HG03457 (cell line): ENCODE measurements at regions not wholly inside any gene's neighbourhood (a gene's known extent, or its start where the extent isn't known, plus 50 kb on each side); places are given as distances from the start of the nearest gene placed in this dataset.
"Not testable (repeated sequence)": the region's sequence is repeated elsewhere in the genome, so short reads cannot be mapped to it uniquely, and the experiment has no call there.

Experiments
- ATAC-seq: cut with Tn5 transposase; IDR thresholded peaks from one replicate; pipeline ENCODE4 v1.9.1; 2021; ENCODE audit warnings: moderate number of reproducible peaks; ENCODE audit not compliant: unreplicated experiment

DNA sequence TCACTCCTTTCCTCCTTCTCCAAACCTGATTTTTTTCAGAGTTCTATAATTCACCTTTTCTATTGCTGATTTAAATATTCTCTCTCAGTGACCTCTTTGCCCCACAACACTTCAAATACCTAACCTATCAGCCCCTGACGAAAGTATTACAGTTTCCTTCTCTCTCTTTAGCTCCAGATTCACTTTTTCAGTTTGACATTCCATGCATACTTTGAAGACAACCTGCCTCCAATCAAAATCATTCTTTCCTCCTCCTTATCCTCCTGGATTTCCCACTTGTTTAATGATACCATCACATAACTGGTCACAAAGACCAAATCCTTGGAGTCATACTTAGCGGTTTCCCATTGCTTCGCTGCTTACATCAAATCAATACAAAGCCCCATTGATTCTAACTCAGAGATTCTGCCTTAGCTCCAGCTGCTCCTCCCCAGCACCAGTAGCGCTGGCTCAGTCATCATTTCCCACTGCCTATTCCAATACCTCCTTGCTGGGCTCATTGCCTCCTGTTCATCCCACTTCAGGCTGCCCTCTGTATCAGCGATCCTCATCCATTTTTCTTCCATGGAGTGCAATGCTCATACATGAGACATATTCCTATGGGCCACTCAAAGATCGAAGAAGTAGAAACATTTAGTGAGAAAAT is 240.1 kb downstream of the ZNF92 start:
- ATAC-seq = not testable (repeated sequence)

GRCh38 chr7:65616111-65616510 is 242.5 kb downstream of the ZNF92 start:
- ATAC-seq = not testable (repeated sequence)

DNA sequence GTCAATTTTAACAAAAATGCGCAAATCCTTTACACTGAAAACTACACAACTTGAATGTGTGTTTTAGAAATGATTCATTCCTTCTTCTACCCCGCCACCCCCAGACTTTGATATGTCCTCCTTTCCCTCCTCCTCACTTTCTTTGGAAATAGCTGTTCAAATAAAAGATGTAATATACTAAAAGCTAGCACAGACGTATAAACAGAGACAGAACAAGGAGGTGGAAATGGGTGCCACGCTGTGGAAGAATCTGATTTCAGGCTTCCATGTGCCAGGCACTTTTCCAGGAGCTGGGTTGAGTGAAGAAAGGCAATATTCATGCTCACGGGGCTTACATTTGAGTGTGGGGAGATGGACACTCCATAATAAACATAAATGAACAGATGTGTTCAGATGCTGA is 246.6 kb downstream of the ZNF92 start:
- not testable (repeated sequence) for ATAC-seq

GRCh38 chr7:65621580-65622201 is 248.0 kb downstream of the ZNF92 start:
- not testable (repeated sequence) for ATAC-seq

GRCh38 chr7:65631236-65631635 is 241.6 kb upstream of the VKORC1L1 start:
- ATAC-seq = not testable (repeated sequence)

DNA sequence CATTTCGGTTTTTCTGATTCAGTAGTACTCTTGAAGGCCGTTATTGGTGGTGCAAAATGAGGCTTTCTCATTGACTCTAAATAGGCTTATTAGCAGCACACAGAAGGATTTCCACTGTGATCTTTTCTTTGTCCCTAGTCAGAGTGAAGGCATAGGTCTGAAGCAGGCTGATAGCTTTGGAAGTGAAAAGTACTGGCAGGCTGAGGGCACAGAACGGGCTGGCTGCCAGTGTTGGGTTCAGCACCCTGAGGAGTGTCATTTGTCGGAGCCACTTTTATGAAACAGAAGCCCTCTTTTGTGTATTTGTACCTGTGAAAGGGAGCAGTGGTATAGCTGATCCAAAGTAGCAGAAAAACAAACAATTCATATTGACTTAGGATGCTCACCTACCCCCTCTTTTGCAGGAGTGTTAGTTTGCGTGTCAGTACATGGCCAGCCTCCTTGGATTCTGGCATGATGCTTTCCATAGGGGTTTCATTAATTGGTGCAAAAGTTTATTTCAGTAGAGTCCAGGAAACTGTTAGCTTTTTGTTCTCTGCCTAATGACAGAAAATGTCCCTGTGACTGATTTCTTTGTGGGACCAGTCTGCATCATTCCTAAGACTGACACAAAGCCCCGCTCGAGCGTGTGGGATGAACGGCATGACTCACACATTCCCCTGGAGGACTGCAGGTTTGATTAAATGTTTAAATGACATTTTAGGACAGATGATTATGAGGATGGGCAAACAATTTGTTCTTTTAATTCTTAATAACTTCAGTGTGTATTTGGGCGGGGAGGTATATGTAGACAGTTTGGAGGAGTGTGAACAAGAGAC is 239.1 kb upstream of the VKORC1L1 start:
- not testable (repeated sequence) for ATAC-seq

DNA sequence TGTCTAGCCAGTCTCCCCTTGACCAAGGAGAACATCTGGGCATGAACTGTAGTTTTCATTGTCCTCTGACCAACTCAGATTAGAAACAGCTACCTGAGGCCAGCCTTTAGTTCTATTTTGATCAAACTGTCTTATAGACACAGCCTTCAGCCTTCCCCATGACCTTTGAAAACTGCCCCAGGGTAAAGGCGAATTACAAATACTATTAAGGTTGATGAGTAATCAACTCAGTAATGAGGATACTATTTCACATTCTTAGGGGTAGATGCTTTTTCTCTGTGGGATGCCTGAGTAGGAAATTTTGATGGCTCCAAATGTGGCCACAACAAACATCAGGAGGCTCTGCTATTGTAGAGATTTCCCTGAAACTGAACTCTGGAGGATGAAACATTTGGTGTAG is 234.0 kb upstream of the VKORC1L1 start:
- not testable (repeated sequence) for ATAC-seq

DNA sequence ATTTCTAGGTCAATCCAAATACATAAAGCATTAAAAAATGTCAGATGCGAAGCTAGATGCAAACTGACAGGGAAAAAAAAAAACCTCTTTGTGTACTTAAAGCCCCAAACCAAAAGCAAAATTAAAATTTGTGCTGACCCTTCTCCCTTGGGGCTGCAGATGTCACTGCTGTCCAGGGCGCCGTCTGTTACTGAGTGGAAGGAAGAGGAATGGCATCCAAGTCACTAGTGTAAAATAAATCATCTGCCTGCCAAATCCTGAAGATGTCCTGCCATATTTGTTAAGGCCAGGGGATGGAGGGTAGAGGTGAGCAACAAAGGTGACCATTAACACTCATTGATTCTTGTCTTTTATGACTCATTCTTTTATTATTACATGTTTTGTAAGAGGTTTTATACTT is 233.2 kb upstream of the VKORC1L1 start:
- not testable (repeated sequence) for ATAC-seq

DNA sequence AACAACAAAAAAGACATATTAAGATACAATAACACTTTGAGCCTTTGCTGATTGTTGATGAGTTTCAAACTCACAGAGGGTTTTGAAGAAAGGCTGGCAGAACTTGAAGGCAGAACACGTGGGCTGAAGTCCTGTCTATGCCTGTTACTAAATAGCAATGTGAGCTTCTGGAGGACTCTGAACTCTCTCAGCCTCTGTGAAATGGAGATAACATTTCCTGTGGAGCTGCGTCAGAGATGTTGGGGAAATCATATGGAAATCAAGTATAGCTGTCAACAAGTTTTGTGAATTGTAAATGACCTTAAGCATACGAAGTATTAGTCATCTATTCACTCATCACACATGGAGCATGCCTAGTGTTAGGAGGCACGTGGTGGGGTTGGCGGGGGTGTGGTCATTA is 229.4 kb upstream of the VKORC1L1 start:
- not testable (repeated sequence) for ATAC-seq

DNA sequence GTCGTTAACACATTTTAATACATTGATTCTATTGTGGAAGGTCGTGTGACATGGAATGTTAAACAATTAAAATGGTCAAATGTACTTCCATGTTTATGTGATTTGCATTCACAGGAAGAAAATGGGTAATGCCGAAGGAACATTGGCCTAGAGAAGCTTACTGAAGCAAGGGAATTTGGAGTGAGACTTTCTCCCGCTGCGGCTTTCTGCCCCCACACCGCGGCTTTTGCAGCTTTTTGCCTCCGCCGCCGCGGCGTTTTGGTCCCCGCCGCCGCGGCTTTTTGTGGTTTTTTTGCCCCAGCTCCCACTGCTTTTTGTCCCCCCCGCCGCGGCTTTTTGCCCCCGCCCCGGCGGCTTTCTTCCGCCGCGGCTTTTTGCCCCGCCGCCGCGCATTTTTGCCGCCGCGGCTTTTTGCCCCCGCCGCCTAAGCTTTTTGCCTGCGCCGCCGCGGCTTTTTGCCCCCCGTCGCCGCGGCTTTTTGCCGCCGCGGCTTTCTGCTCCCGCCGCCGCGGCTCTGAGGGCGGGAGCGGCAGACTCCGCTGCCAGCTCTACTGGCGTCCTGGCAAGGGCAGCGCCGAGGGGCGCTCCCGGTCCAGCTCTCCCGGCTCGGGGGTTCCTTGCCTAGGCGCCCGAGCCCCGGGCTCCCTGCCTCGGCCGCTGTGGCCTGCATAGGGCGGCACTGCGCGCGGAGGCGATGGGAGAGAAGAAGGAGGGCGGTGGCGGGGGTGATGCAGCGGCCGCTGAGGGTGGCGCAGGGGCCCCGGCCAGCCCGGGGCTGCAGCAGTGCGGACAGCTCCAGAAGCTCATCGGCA is 225.5 kb upstream of the VKORC1L1 start:
- ATAC-seq = not testable (repeated sequence)

DNA sequence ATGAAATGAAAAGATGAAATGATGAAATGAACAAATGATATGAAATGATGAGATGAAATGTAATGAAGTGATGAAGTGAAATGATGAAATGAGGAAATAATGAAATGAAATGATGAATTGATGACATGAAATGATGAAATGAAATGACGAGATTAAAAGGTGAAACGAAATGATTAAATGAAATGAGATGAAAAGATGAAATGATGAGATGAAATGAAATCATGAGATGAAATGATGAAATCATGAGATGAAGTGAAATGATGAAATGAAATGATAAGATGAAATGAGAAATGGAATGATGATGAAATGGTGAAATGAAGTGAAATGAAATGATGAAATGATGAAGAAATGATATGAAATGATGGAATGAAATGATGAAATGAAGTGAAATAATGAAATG is 221.7 kb upstream of the VKORC1L1 start:
- ATAC-seq = not testable (repeated sequence)

DNA sequence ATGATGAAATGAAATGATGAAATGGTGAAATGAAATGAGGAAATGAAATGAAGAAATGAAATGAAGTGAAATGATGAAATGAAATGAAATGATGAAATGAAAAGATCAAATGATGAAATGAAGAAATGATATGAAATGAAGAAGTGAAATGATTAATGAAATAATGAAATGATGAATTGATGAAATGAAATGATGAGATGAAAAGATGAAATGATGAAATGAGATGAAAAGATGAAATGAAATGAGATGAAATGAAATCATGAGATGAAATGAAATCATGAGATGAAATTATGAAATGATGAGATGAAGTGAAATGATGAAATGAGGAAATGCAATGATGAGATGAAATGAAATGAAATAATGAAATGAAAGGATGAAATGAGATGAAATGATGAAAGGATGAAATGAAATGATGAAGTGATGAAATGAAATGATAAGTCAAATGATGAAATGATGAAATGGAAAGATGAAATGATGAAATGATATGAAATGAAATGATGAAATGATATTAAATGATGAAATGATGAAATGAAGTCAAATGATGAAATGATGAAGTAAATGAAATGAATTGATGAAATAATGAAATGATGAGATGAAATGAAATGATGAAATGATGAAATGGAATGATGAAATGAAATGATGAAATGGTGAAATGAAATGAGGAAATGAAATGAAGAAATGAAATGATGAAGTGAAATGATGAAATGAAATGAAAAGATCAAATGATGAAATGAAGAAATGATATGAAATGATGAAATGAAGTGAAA is 220.9 kb upstream of the VKORC1L1 start:
- ATAC-seq = not testable (repeated sequence)

DNA sequence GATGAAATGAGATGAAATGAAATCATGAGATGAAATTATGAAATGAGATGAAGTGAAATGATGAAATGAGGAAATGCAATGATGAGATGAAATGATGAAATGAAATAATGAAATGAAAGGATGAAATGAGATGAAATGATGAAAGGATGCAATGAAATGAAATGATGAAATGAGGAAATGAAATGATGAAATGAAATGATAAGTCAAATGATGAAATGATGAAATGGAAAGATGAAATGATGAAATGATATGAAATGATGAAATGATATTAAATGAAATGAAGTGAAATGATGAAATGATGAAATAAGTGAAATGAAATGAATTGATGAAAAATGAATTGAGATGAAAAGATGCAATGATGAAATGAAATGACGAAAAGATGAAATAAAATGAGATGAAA is 220.2 kb upstream of the VKORC1L1 start:
- not testable (repeated sequence) for ATAC-seq

DNA sequence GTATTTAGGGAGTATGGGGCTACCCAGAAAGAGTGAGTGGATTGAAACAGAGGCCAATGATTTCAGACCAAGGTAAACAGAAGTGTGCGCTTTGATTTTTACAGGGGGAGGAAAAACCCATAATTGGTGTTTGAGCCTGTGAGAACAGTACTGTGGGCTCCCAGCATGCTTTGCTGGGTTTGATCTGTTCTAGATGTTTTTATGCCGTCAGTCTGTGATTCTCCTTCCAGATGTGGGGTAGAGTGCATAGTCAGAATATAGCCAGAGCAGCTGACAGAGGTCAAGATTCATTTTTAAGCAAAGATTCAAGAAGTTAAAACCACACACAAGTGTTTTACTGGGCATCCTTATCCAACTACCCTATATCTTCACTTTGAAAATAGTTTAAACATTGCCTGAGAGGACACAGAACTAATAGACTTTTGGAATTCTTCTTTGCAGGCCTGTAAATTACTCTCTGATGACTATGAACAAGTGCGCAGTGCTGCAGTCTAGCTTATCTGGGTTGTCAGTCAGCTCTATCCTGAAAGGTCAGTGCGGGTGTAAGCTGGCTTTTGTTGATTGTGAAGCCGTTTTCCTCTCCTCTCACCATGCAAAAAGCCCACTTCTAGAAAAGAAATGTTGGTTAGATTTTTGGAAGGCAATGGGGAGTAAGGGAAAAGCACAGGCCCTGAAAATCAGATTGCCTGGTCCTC is 216.2 kb upstream of the VKORC1L1 start:
- not testable (repeated sequence) for ATAC-seq

- not testable (repeated sequence) for ATAC-seq
These were observed 189.5 kb upstream of the VKORC1L1 start for GRCh38 chr7:65683362-65683761.

DNA sequence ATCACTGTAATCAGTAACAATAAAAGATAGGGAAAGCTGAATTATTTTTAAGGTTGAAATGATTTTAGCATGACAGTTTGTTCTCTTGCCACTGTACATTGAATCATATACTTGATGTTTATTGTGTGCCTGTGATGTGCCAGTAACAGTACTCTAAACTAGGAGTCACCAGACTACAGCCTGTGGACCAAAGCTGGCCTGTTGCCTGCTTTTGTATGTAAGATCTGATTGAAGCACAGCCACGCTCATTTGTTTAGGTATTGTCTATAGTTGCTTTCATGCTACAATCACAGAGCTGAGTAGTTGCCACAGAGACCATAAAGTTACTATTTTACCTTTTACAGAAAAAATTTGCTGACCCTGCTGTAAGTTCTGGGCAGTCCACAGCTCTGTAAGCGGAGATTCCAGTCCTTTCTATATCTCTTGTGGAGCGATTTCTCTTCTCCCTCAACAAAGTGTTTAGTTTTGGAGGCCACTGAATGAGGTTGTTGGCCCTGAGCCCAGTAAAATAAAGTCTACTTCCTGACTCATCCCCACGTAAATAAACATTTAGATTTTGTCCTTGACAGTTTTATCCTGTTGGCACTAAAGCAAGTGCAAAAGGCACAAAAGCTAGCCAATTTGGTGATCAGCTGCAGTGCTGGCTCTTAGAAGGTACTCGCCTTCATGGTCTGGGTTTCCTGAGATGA is 173.7 kb upstream of the VKORC1L1 start:
- ATAC-seq = not testable (repeated sequence)

- ATAC-seq = not testable (repeated sequence)
These were observed 173.0 kb upstream of the VKORC1L1 start for GRCh38 chr7:65699715-65700356.

GRCh38 chr7:65719123-65719798 is 153.6 kb upstream of the VKORC1L1 start:
- ATAC-seq = not testable (repeated sequence)
